GM12878 (cell line): ENCODE measurements at regions not wholly inside any gene's neighbourhood (a gene's known extent, or its start where the extent isn't known, plus 50 kb on each side); places are given as distances from the start of the nearest gene placed in this dataset.

Source experiments
- ATAC-seq: fragments of 200-7000 bp; cut with Tn5 transposase; 3 replicates; pipeline ENCODE4 v1.9.1; 2020; ENCODE audit warnings: mild to moderate bottlenecking, moderate library complexity
- BruUV-seq: library from RNA; stranded (reverse); fragments of 400-500 nt; replicated peaks from 2 replicates; lab custom pipeline; 2021; lab: Mats Ljungman, UMichigan
- CTCF ChIA-PET: fragments of 300-600 bp; sonication (Branson Sonifier 250); formaldehyde crosslinking; extraction: SDS; loops from one replicate; lab custom pipeline; 2021; ENCODE audit warnings: inconsistent platforms; lab: Yijun Ruan, JAX
- POLR2A ChIA-PET: fragments of 350-600 bp; formaldehyde crosslinking; extraction: SDS; loops from one replicate; lab custom pipeline; 2021; ENCODE audit warnings: inconsistent platforms; lab: Charles Lee
- RAD21 ChIA-PET: fragments of 300-600 bp; sonication (Branson Sonifier 250); formaldehyde crosslinking; loops from one replicate; lab custom pipeline; 2023; ENCODE audit warnings: antibody characterized with exemption; ENCODE audit not compliant: unreplicated experiment; lab: Charles Lee
- SMC1A ChIA-PET: fragments of 300-600 bp; sonication (Branson Sonifier 250); formaldehyde crosslinking; loops from one replicate; lab custom pipeline; 2023; ENCODE audit not compliant: unreplicated experiment, uncharacterized antibody; lab: Charles Lee
- DNase-seq: peaks from one replicate; pipeline ENCODE4 v3.0.0-alpha.2; 2011; ENCODE audit warnings: low read depth, low spot score
- FAIRE-seq: peaks from 3 replicates; lab custom pipeline; 2011; peaks lifted over from hg19 to GRCh38; lab: Jason Lieb, UNC
- H2AFZ ChIP-seq: 2 replicates; pipeline ENCODE4 v1.6.0; 2011; ENCODE audit warnings: low read depth, low read length, control low read depth; ENCODE audit not compliant: control insufficient read depth
- H3K27ac ChIP-seq: 2 replicates; pipeline ENCODE4 v1.5.1; 2011; ENCODE audit warnings: control low read depth; ENCODE audit not compliant: control insufficient read depth, insufficient read depth
- H3K27me3 ChIP-seq, 2 experiments: replicated peaks in 1 of 2; 2 replicates each; pipeline versions ENCODE4 v1.6.0 to v1.6.1; 2011; ENCODE audit warnings: low read length in 1 of 2; ENCODE audit not compliant: control insufficient read depth in 2 of 2, insufficient read depth in 2 of 2
- H3K36me3 ChIP-seq, 2 experiments: 2 replicates each; pipeline ENCODE4 v1.5.1; 2011; ENCODE audit warnings: low read length in 1 of 2; ENCODE audit not compliant: control insufficient read depth in 2 of 2, insufficient read depth in 2 of 2
- H3K4me1 ChIP-seq: 2 replicates; pipeline ENCODE4 v1.6.1; 2011; ENCODE audit warnings: mild to moderate bottlenecking, low read length, moderate library complexity, mixed read lengths; ENCODE audit not compliant: control insufficient read depth, insufficient read depth
- H3K4me2 ChIP-seq: 2 replicates; pipeline ENCODE4 v1.6.0; 2011; ENCODE audit warnings: control low read depth; ENCODE audit not compliant: control insufficient read depth, insufficient read depth
- H3K4me3 ChIP-seq: fragments of 200-600 bp; sonication (generic); 2 replicates; pipeline ENCODE4 v1.5.1; 2016
- H3K79me2 ChIP-seq: 2 replicates; pipeline ENCODE4 v1.6.0; 2011; ENCODE audit warnings: low read length; ENCODE audit not compliant: control insufficient read depth, insufficient read depth
- H3K9ac ChIP-seq: 2 replicates; pipeline ENCODE4 v1.8.0; 2011; ENCODE audit warnings: low read length, control low read depth, mixed read lengths; ENCODE audit not compliant: control insufficient read depth, insufficient read depth
- H3K9me3 ChIP-seq: replicated peaks from 3 replicates; pipeline ENCODE4 v1.5.1; 2011; ENCODE audit warnings: mild to moderate bottlenecking, low read length; ENCODE audit not compliant: control insufficient read depth, insufficient read depth
- H4K20me1 ChIP-seq: 2 replicates; pipeline ENCODE4 v1.6.0; 2011; ENCODE audit not compliant: control insufficient read depth, insufficient read depth
- CEBPB ChIP-seq, 2 experiments: fragments of 150-350 bp in 1 of 2; IDR thresholded peaks; 2 replicates each; pipeline ENCODE4 v1.6.1; 2012 to 2014; ENCODE audit warnings: low read depth in 2 of 2, low read length in 2 of 2, borderline replicate concordance in 1 of 2, inconsistent platforms in 1 of 2
- CREB1 ChIP-seq: IDR thresholded peaks from 2 replicates; pipeline ENCODE4 v1.6.1; 2012; ENCODE audit warnings: low read depth, mild to moderate bottlenecking, inconsistent platforms
- FOXK2 ChIP-seq: fragments of 450-650 bp; IDR thresholded peaks from 2 replicates; pipeline ENCODE4 v1.6.1; 2017; ENCODE audit warnings: mild to moderate bottlenecking, moderate library complexity
- FOXM1 ChIP-seq: IDR thresholded peaks from 2 replicates; pipeline ENCODE4 v1.6.1; 2012; ENCODE audit warnings: low read depth, mild to moderate bottlenecking, inconsistent platforms, low read length, moderate library complexity
- HCFC1 ChIP-seq: fragments of 150-350 bp; IDR thresholded peaks from 2 replicates; pipeline ENCODE4 v1.6.1; 2014; ENCODE audit warnings: low read length
- NFYA ChIP-seq: IDR thresholded peaks from 2 replicates; pipeline ENCODE4 v1.6.1; 2011; ENCODE audit warnings: low read depth, mild to moderate bottlenecking, low read length, improper control_type of control experiment, borderline replicate concordance
- PRDM15 ChIP-seq: fragments of 450-650 bp; formaldehyde crosslinking; IDR thresholded peaks from 2 replicates; pipeline ENCODE4 v1.4.0; 2020; ENCODE audit warnings: mild to moderate bottlenecking, moderate library complexity
- RAD51 ChIP-seq: fragments of 450-650 bp; IDR thresholded peaks from 2 replicates; pipeline ENCODE4 v1.6.1; 2016; ENCODE audit warnings: moderate library complexity, mild to moderate bottlenecking, inconsistent platforms
- RB1 ChIP-seq: fragments of 450-650 bp; formaldehyde crosslinking; IDR thresholded peaks from 2 replicates; pipeline ENCODE4 v1.6.1; 2017; ENCODE audit warnings: mild to moderate bottlenecking, borderline replicate concordance
- SMAD1 ChIP-seq: fragments of 450-650 bp; IDR thresholded peaks from 2 replicates; pipeline ENCODE4 v1.6.1; 2018; ENCODE audit warnings: mild to moderate bottlenecking, low read depth; ENCODE audit not compliant: partially characterized antibody
- YBX1 ChIP-seq: fragments of 450-650 bp; IDR thresholded peaks from 2 replicates; pipeline ENCODE4 v1.6.1; 2016; ENCODE audit warnings: antibody characterized with exemption
- ZNF207 ChIP-seq: fragments of 450-650 bp; IDR thresholded peaks from 2 replicates; pipeline ENCODE4 v1.6.1; 2014; ENCODE audit warnings: antibody characterized with exemption, mild to moderate bottlenecking, borderline replicate concordance
- WGBS: methylation state at CpG from one replicate; pipeline ENCODE4 v1.1.6; 2016; ENCODE audit warnings: low lambda C conversion rate; ENCODE audit not compliant: insufficient replicate concordance, insufficient coverage; ENCODE audit errors: missing lambda C conversion rate; 5-methylcytosine and 5-hydroxymethylcytosine counted together
- in situ Hi-C: fragments of 300-500 bp; cut with MboI; formaldehyde crosslinking; loops from 9 replicates; pipeline ENCODE4 v1.14.3; 2018; ENCODE audit warnings: mixed read lengths
- intact Hi-C: fragments of 100-400 bp; cut with micrococcal nuclease; formaldehyde crosslinking; loops from one replicate; pipeline ENCODE4 v1.14.2; 2022; ENCODE audit not compliant: unreplicated experiment
- TF ChIP-seq, protein P1 (sequence below): IDR thresholded peaks from 2 replicates; pipeline ENCODE4 v1.6.1; 2011; ENCODE audit warnings: low read depth, low read length, improper control_type of control experiment, borderline replicate concordance

- TF ChIP-seq PRDM15 (CRISPR knock-in tag) = no peak
These were observed 130.7 kb downstream of the RNASET2 start (continued) for GRCh38 chr6:166825553-166826145.

- DNase-seq (no peak), FAIRE-seq (no peak), ATAC-seq (no peak)
- intact Hi-C loops = no loop called here
- BruUV-seq = no TSS peak
- H3K27ac ChIP-seq = no peak overlapping the region
- no peak overlapping the region for H3K4me3 ChIP-seq
- peaks cover 4% of the 10 kb centered on the region; the same call in 1 of the 2 replicates for H3K4me1 ChIP-seq
- H3K4me2 ChIP-seq = no peak overlapping the region
- TF ChIP-seq YBX1 (no peak), FOXK2 (no peak), RB1 (no peak), CEBPB (IDR thresholded peaks at IDR 0.05; ENCODE audit: borderline replicate concordance in 1 of 2, low read depth in 2 of 2, low read length in 2 of 2) (no peak), PRDM15 (CRISPR knock-in tag) (no peak), NFYA (no peak), SMAD1 (no peak), FOXM1 (no peak), RAD51 (no peak), CREB1 (no peak), ZNF207 (no peak), HCFC1 (no peak)
- TF ChIP-seq, protein P1, sequence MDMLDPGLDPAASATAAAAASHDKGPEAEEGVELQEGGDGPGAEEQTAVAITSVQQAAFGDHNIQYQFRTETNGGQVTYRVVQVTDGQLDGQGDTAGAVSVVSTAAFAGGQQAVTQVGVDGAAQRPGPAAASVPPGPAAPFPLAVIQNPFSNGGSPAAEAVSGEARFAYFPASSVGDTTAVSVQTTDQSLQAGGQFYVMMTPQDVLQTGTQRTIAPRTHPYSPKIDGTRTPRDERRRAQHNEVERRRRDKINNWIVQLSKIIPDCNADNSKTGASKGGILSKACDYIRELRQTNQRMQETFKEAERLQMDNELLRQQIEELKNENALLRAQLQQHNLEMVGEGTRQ = no peak
- in situ Hi-C loops = no loop called here
- ChIA-PET SMC1A (no interaction called here), RAD21 (no interaction called here), CTCF (no interaction called here), POLR2A (no interaction called here)
- H3K27me3 ChIP-seq = no peaks in the 10 kb centered on the region
- H2AFZ ChIP-seq = no peak overlapping the region
- H3K9ac ChIP-seq = no peak overlapping the region
- H3K36me3 ChIP-seq = no peaks in the 10 kb centered on the region
- whole genome bisulfite sequencing = 39% methylated on average over 10 of the region's 10 CpGs
- H4K20me1 ChIP-seq = no peaks in the 10 kb centered on the region
- peaks cover 5% of the 10 kb centered on the region; the same call in 2 of the 3 replicates for H3K9me3 ChIP-seq
- no peaks in the 10 kb centered on the region for H3K79me2 ChIP-seq
These were observed 131.5 kb downstream of the RNASET2 start for GRCh38 chr6:166824880-166825250.
